ENCODE measurements at regions not wholly inside any gene's neighbourhood (a gene's known extent, or its start where the extent isn't known, plus 50 kb on each side); places are given as distances from the start of the nearest gene placed in this dataset.
"Not testable (repeated sequence)": the region's sequence is repeated elsewhere in the genome, so short reads cannot be mapped to it uniquely, and the experiment has no call there.

GRCh38 chr14:88967299-88967698, 142.8 kb downstream of the TTC8 start:
- peaks cover 2% of the 10 kb centered on the region for H3K4me1 Mint-ChIP-seq (ENCODE audit: low read depth, unreplicated experiment)
- peaks cover 24% of the 10 kb centered on the region for H3K27me3 Mint-ChIP-seq (ENCODE audit: low read depth, unreplicated experiment)
- H3K36me3 ChIP-seq (ENCODE audit: insufficient read depth, low read length), result no peaks in the 10 kb centered on the region
- peaks cover 2% of the 10 kb centered on the region for H3K36me3 Mint-ChIP-seq (ENCODE audit: low read depth, unreplicated experiment)
- H3K9me3 ChIP-seq (ENCODE audit: insufficient read depth, low read depth, low read length), result peaks cover 3% of the 10 kb centered on the region
- H3K9ac ChIP-seq (ENCODE audit: low read length), result no peak overlapping the region
- H3K27me3 ChIP-seq (ENCODE audit: insufficient read depth, low read length), result peaks cover 8% of the 10 kb centered on the region
- H3K4me2 ChIP-seq (ENCODE audit: low read length), result no peak overlapping the region
- no peak overlapping the region for H2AFZ ChIP-seq (ENCODE audit: low read depth, low read length)
- H3K4me1 ChIP-seq (ENCODE audit: insufficient read depth, low read length), result no peaks in the 10 kb centered on the region
- FAIRE-seq (no peak), DNase-seq (ENCODE audit: low read depth) (no peak)
- no peaks in the 10 kb centered on the region for H4K20me1 ChIP-seq (ENCODE audit: insufficient read depth, low read length)
- no peak overlapping the region for H3K27ac Mint-ChIP-seq (ENCODE audit: unreplicated experiment)
- no peak for TF ChIP-seq EZH2 (IDR thresholded peaks at IDR 0.05; ENCODE audit: insufficient read depth, low read length)
- no peak for TF ChIP-seq CTCF (IDR thresholded peaks at IDR 0.05; ENCODE audit: insufficient read depth, low read depth, low read length)
- peaks cover 2% of the 10 kb centered on the region for H3K9me3 Mint-ChIP-seq (ENCODE audit: unreplicated experiment)
- no peak overlapping the region for H3K4me3 Mint-ChIP-seq (ENCODE audit: unreplicated experiment)
- no peak overlapping the region for H3K27ac ChIP-seq (ENCODE audit: low read depth, low read length)
- H3K79me2 ChIP-seq (ENCODE audit: insufficient read depth, low read length), result no peaks in the 10 kb centered on the region
- H3K4me3 ChIP-seq (ENCODE audit: insufficient read depth, low read depth, low read length), result no peak overlapping the region

GRCh38 chr14:88975043-88975830, 150.8 kb downstream of the TTC8 start:
- Mint-ChIP-seq H3K9me3 (ENCODE audit: unreplicated experiment) (no peaks in the 10 kb centered on the region), H3K4me1 (ENCODE audit: low read depth, unreplicated experiment) (peaks cover 1% of the 10 kb centered on the region), H3K4me3 (ENCODE audit: unreplicated experiment) (no peak overlapping the region), H3K27ac (ENCODE audit: unreplicated experiment) (no peak overlapping the region), H3K36me3 (ENCODE audit: low read depth, unreplicated experiment) (no peaks in the 10 kb centered on the region), H3K27me3 (ENCODE audit: low read depth, unreplicated experiment) (peaks cover 4% of the 10 kb centered on the region)
- FAIRE-seq (no peak), DNase-seq (ENCODE audit: low read depth) (no peak)
- H2AFZ ChIP-seq (ENCODE audit: low read depth, low read length), result no peak overlapping the region
- no peak overlapping the region for H3K4me3 ChIP-seq (ENCODE audit: insufficient read depth, low read depth, low read length)
- H3K9me3 ChIP-seq (ENCODE audit: insufficient read depth, low read depth, low read length), result no peaks in the 10 kb centered on the region
- H3K79me2 ChIP-seq (ENCODE audit: insufficient read depth, low read length), result no peaks in the 10 kb centered on the region
- no peak overlapping the region for H3K9ac ChIP-seq (ENCODE audit: low read length)
- H4K20me1 ChIP-seq (ENCODE audit: insufficient read depth, low read length), result no peaks in the 10 kb centered on the region
- H3K36me3 ChIP-seq (ENCODE audit: insufficient read depth, low read length), result no peaks in the 10 kb centered on the region
- no peaks in the 10 kb centered on the region for H3K4me1 ChIP-seq (ENCODE audit: insufficient read depth, low read length)
- no peak overlapping the region for H3K4me2 ChIP-seq (ENCODE audit: low read length)
- TF ChIP-seq CTCF (IDR thresholded peaks at IDR 0.05; ENCODE audit: insufficient read depth, low read depth, low read length) (no peak), EZH2 (IDR thresholded peaks at IDR 0.05; ENCODE audit: insufficient read depth, low read length) (no peak)
- H3K27me3 ChIP-seq (ENCODE audit: insufficient read depth, low read length), result no peaks in the 10 kb centered on the region
- no peak overlapping the region for H3K27ac ChIP-seq (ENCODE audit: low read depth, low read length)

- no peaks in the 10 kb centered on the region for H3K27me3 ChIP-seq (ENCODE audit: insufficient read depth, low read length)
- H3K9me3 Mint-ChIP-seq (ENCODE audit: unreplicated experiment), result no peaks in the 10 kb centered on the region
- H4K20me1 ChIP-seq (ENCODE audit: insufficient read depth, low read length), result no peaks in the 10 kb centered on the region
- TF ChIP-seq CTCF (IDR thresholded peaks at IDR 0.05; ENCODE audit: insufficient read depth, low read depth, low read length) (no peak), EZH2 (IDR thresholded peaks at IDR 0.05; ENCODE audit: insufficient read depth, low read length) (no peak)
- H3K36me3 ChIP-seq (ENCODE audit: insufficient read depth, low read length), result no peaks in the 10 kb centered on the region
- peaks cover 1% of the 10 kb centered on the region for H3K4me1 Mint-ChIP-seq (ENCODE audit: low read depth, unreplicated experiment)
- H2AFZ ChIP-seq (ENCODE audit: low read depth, low read length), result no peak overlapping the region
- peaks cover 4% of the 10 kb centered on the region for H3K27me3 Mint-ChIP-seq (ENCODE audit: low read depth, unreplicated experiment)
- no peak overlapping the region for H3K9ac ChIP-seq (ENCODE audit: low read length)
- no peak overlapping the region for H3K4me2 ChIP-seq (ENCODE audit: low read length)
- no peaks in the 10 kb centered on the region for H3K4me1 ChIP-seq (ENCODE audit: insufficient read depth, low read length)
- no peak overlapping the region for H3K4me3 ChIP-seq (ENCODE audit: insufficient read depth, low read depth, low read length)
- no peak overlapping the region for H3K4me3 Mint-ChIP-seq (ENCODE audit: unreplicated experiment)
- DNase-seq (ENCODE audit: low read depth), result no peak
- H3K36me3 Mint-ChIP-seq (ENCODE audit: low read depth, unreplicated experiment), result no peaks in the 10 kb centered on the region
- no peak overlapping the region for H3K27ac ChIP-seq (ENCODE audit: low read depth, low read length)
- no peaks in the 10 kb centered on the region for H3K79me2 ChIP-seq (ENCODE audit: insufficient read depth, low read length)
- H3K27ac Mint-ChIP-seq (ENCODE audit: unreplicated experiment), result no peak overlapping the region
- FAIRE-seq, result no peak
- no peaks in the 10 kb centered on the region for H3K9me3 ChIP-seq (ENCODE audit: insufficient read depth, low read depth, low read length)
These were observed 151.5 kb downstream of the TTC8 start for GRCh38 chr14:88975926-88976325.

- H3K36me3 ChIP-seq (ENCODE audit: insufficient read depth, low read length); H3K27me3 Mint-ChIP-seq (ENCODE audit: low read depth, unreplicated experiment); DNase-seq (ENCODE audit: low read depth); H3K27me3 ChIP-seq (ENCODE audit: insufficient read depth, low read length); H3K79me2 ChIP-seq (ENCODE audit: insufficient read depth, low read length); H3K4me3 ChIP-seq (ENCODE audit: insufficient read depth, low read depth, low read length); H3K9me3 Mint-ChIP-seq (ENCODE audit: unreplicated experiment); H2AFZ ChIP-seq (ENCODE audit: low read depth, low read length); H3K9me3 ChIP-seq (ENCODE audit: insufficient read depth, low read depth, low read length); H3K27ac ChIP-seq (ENCODE audit: low read depth, low read length); H3K9ac ChIP-seq (ENCODE audit: low read length); H3K36me3 Mint-ChIP-seq (ENCODE audit: low read depth, unreplicated experiment); FAIRE-seq; H3K4me3 Mint-ChIP-seq (ENCODE audit: unreplicated experiment); H3K27ac Mint-ChIP-seq (ENCODE audit: unreplicated experiment); H3K4me2 ChIP-seq (ENCODE audit: low read length); H4K20me1 ChIP-seq (ENCODE audit: insufficient read depth, low read length): not testable (repeated sequence)
- peaks cover 15% of the 10 kb centered on the region for H3K4me1 ChIP-seq (ENCODE audit: insufficient read depth, low read length)
- H3K4me1 Mint-ChIP-seq (ENCODE audit: low read depth, unreplicated experiment), result peaks cover 11% of the 10 kb centered on the region
These were observed 156.5 kb downstream of the TTC8 start for GRCh38 chr14:88980907-88981306.

Data from astrocyte (in vitro differentiated cells and primary cell).